BE2C (cell line): ENCODE measurements at regions not wholly inside any gene's neighbourhood (a gene's known extent, or its start where the extent isn't known, plus 50 kb on each side); places are given as distances from the start of the nearest gene placed in this dataset.

Source experiments
- DNase-seq: peaks from one replicate; pipeline ENCODE4 v3.0.0-alpha.2; 2020
- H3K27me3 ChIP-seq: fragments of 250-450 bp; sonication (Bioruptor Pico); 2 replicates; pipeline ENCODE4 v1.5.1; 2020; ENCODE audit warnings: mild to moderate bottlenecking
- H3K36me3 ChIP-seq: fragments of 250-450 bp; sonication (Bioruptor Pico); 2 replicates; pipeline ENCODE4 v1.5.1; 2020; ENCODE audit warnings: mild to moderate bottlenecking
- H3K4me1 ChIP-seq: fragments of 250-450 bp; sonication (Bioruptor Pico); 2 replicates; pipeline ENCODE4 v1.5.1; 2020
- H3K4me3 ChIP-seq: 2 replicates; pipeline ENCODE4 v1.5.1; 2011; ENCODE audit warnings: low read depth, low read length
- H3K9me3 ChIP-seq: fragments of 250-450 bp; sonication (Bioruptor Pico); 2 replicates; pipeline ENCODE4 v1.5.1; 2020
- TF ChIP-seq, protein P1 (sequence below): IDR thresholded peaks from 2 replicates; pipeline ENCODE4 v1.5.1; 2012; ENCODE audit warnings: mild to moderate bottlenecking, low read depth, low read length

DNA sequence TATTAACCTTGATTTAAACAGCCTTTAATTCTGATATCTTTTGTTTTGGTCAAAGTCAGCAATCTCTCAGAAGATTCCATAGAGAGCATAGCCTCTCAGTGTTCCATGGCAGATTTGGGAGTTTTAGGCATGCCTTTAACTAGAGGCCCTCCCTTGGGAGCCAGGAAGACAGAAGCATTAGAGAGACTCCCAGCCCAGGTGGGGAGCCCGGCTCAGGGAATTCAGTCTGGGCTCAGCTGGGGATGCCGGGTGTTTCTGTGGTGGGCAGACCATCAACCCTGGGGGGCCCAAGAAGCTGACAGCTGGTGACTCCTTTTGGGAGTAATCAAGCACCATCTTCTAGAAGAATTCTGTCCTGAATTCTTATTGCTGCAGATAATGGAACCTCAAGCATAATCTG is 99.7 kb upstream of the CELF4 start:
- Histone ChIP-seq H3K4me3 (no peak overlapping the region), H3K27me3 (no peaks in the 10 kb centered on the region), H3K9me3 (no peaks in the 10 kb centered on the region), H3K36me3 (no peaks in the 10 kb centered on the region), H3K4me1 (no peaks in the 10 kb centered on the region)
- TF ChIP-seq, protein P1, sequence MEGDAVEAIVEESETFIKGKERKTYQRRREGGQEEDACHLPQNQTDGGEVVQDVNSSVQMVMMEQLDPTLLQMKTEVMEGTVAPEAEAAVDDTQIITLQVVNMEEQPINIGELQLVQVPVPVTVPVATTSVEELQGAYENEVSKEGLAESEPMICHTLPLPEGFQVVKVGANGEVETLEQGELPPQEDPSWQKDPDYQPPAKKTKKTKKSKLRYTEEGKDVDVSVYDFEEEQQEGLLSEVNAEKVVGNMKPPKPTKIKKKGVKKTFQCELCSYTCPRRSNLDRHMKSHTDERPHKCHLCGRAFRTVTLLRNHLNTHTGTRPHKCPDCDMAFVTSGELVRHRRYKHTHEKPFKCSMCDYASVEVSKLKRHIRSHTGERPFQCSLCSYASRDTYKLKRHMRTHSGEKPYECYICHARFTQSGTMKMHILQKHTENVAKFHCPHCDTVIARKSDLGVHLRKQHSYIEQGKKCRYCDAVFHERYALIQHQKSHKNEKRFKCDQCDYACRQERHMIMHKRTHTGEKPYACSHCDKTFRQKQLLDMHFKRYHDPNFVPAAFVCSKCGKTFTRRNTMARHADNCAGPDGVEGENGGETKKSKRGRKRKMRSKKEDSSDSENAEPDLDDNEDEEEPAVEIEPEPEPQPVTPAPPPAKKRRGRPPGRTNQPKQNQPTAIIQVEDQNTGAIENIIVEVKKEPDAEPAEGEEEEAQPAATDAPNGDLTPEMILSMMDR: no peak
- no peak for DNase-seq

DNA sequence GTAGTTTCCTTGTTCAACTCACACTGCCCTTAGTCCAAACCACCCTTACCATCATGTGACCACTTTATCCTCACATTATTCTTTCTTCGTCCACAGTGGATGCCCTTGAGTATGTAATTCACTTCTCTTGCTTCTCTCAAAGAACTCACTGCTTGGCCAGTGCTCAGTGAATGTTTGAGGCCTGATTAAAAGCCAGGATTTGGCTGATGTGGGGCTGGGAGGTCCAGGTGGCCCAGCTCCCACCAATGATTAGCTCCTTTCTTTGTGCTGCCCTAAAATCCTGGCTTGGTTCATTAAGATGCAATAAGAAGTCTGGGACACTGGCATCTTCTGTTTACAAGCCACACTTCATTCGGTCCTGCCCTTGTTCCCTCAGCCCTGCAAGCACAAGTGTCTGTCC is 97.8 kb upstream of the CELF4 start:
- H3K27me3 ChIP-seq: no peaks in the 10 kb centered on the region
- TF ChIP-seq, protein P1: no peak
- H3K9me3 ChIP-seq: no peaks in the 10 kb centered on the region
- H3K4me3 ChIP-seq: no peak overlapping the region
- H3K4me1 ChIP-seq: no peaks in the 10 kb centered on the region
- H3K36me3 ChIP-seq: no peaks in the 10 kb centered on the region
- DNase-seq: no peak

DNA sequence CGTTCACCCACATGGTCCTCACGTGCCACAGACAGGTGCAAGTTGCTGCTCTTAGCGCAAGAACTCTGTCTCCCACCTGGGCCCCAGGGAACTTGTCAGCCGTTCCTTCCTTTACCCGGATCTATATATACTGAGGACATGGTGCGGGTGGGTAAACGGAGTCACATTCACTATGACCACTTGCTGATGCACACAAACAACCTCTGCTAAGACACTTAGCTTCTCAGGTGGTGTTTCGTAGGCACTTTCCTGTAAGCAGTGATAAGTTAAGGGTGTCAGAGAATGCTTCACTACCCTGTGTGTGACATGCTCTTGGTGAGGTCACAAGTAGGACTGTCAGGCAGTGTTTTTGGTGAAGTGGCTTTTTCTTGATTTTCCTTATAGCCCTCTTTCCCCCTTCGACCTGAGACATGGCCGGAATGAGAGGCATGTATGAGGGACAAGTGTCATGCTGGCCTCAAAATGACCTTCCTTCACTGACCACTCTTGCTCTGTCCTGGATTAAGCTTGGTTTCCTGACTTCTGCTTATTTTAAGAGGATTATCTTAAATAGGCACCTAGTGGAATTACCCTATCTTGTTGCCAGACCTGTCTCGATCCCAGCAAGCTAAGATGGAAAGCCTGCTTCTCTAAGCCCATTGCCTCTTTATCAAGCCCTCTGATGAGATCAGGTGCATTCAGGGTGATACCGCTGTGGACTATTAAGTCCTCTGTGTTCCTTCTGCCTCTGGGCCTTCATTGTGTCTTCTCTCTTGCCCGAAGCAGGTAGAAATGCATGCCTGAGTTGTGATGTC is 97.1 kb upstream of the CELF4 start:
- DNase-seq: no peak
- H3K4me1 ChIP-seq: no peaks in the 10 kb centered on the region
- TF ChIP-seq, protein P1: no peak
- no peaks in the 10 kb centered on the region for H3K36me3 ChIP-seq
- no peaks in the 10 kb centered on the region for H3K9me3 ChIP-seq
- no peaks in the 10 kb centered on the region for H3K27me3 ChIP-seq
- no peak overlapping the region for H3K4me3 ChIP-seq

DNA sequence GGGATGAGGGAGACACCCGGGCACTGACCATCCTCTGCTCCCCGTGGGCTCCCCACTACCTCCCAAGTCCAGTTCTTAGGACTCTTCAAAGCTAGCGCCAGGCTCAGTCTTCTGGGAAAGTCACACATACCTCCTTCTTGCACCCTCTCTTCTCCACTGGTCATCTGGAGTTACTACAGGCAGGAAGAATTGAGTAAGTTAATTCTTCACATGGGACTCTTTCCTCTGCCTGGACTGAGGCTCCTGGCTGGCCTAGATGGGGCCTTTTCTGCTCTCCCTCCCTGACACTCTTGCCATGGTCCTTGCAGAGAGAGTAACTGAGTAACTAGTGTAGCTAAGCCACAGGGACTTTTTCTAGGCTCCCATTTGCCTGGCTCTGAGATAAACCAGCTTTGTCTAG is 96.5 kb upstream of the CELF4 start:
- H3K36me3 ChIP-seq: no peaks in the 10 kb centered on the region
- H3K27me3 ChIP-seq: no peaks in the 10 kb centered on the region
- no peak overlapping the region for H3K4me3 ChIP-seq
- no peaks in the 10 kb centered on the region for H3K4me1 ChIP-seq
- no peaks in the 10 kb centered on the region for H3K9me3 ChIP-seq
- DNase-seq: no peak
- TF ChIP-seq, protein P1: no peak

DNA sequence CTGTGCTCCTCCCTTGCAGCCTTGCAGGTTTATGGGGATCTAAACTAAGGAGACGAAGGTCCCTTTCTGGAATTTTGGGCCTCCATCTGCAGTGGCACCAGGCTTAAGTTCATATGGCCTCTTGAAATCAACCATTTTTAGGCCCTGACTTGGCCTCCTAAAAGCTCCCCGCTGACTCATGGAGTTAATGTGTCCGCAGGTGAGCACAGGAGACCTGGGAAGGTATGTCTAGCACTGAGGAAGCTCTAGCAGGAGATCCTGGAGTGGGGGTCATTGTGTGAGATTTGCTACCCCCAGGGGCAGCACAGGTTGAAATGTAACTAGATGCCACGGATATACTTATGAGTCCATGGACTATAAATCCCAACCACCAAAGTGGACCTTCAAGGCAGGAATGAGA is 95.9 kb upstream of the CELF4 start:
- H3K4me3 ChIP-seq: no peak overlapping the region
- H3K27me3 ChIP-seq: no peaks in the 10 kb centered on the region
- H3K9me3 ChIP-seq: no peaks in the 10 kb centered on the region
- H3K4me1 ChIP-seq: no peaks in the 10 kb centered on the region
- no peak for DNase-seq
- H3K36me3 ChIP-seq: no peaks in the 10 kb centered on the region
- TF ChIP-seq, protein P1: no peak

DNA sequence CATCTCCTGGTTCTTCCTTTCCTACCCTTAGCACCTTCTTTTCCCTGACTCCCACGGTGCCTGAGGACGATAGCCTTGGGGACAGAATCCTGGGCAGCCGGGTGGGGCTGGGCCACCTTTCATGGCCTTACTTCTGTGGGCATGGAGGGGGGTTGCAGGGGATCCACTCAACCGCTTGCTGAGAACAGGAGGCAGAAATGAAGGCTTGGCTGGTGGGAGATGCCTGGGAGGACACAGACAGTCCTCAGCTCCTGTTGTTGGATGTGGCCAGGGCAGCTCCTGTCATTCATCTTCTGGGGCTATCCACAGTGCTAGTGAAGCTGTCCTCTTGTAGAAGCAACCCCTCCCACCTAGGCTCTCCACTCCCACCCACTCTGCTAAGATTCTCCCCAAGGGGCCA is 95.5 kb upstream of the CELF4 start:
- TF ChIP-seq, protein P1: no peak
- DNase-seq: no peak
- Histone ChIP-seq H3K4me3 (no peak overlapping the region), H3K36me3 (no peaks in the 10 kb centered on the region), H3K4me1 (no peaks in the 10 kb centered on the region), H3K9me3 (no peaks in the 10 kb centered on the region), H3K27me3 (no peaks in the 10 kb centered on the region)
